ENCODE measurements at regions not wholly inside any gene's neighbourhood (a gene's known extent, or its start where the extent isn't known, plus 50 kb on each side); places are given as distances from the start of the nearest gene placed in this dataset.

GRCh38 chr2:120953066-120953756 is 217.5 kb downstream of the GLI2 start:
- H3K4me3 ChIP-seq (ENCODE audit: low read depth, low read length): no peak overlapping the region
- TF ChIP-seq, protein P1, sequence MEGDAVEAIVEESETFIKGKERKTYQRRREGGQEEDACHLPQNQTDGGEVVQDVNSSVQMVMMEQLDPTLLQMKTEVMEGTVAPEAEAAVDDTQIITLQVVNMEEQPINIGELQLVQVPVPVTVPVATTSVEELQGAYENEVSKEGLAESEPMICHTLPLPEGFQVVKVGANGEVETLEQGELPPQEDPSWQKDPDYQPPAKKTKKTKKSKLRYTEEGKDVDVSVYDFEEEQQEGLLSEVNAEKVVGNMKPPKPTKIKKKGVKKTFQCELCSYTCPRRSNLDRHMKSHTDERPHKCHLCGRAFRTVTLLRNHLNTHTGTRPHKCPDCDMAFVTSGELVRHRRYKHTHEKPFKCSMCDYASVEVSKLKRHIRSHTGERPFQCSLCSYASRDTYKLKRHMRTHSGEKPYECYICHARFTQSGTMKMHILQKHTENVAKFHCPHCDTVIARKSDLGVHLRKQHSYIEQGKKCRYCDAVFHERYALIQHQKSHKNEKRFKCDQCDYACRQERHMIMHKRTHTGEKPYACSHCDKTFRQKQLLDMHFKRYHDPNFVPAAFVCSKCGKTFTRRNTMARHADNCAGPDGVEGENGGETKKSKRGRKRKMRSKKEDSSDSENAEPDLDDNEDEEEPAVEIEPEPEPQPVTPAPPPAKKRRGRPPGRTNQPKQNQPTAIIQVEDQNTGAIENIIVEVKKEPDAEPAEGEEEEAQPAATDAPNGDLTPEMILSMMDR (IDR thresholded peaks at IDR 0.05; ENCODE audit: low read depth, low read length): no peak
- TF ChIP-seq POLR2A (IDR thresholded peaks at IDR 0.05; ENCODE audit: extremely low read depth, insufficient read length) (no peak), MYC (IDR thresholded peaks at IDR 0.05; ENCODE audit: low read depth, low read length) (no peak)
- TF ChIP-seq, protein P2, sequence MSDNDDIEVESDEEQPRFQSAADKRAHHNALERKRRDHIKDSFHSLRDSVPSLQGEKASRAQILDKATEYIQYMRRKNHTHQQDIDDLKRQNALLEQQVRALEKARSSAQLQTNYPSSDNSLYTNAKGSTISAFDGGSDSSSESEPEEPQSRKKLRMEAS (IDR thresholded peaks at IDR 0.05; ENCODE audit: low read depth, low read length): no peak
- no peak for DNase-seq (ENCODE audit: low read depth)

DNA sequence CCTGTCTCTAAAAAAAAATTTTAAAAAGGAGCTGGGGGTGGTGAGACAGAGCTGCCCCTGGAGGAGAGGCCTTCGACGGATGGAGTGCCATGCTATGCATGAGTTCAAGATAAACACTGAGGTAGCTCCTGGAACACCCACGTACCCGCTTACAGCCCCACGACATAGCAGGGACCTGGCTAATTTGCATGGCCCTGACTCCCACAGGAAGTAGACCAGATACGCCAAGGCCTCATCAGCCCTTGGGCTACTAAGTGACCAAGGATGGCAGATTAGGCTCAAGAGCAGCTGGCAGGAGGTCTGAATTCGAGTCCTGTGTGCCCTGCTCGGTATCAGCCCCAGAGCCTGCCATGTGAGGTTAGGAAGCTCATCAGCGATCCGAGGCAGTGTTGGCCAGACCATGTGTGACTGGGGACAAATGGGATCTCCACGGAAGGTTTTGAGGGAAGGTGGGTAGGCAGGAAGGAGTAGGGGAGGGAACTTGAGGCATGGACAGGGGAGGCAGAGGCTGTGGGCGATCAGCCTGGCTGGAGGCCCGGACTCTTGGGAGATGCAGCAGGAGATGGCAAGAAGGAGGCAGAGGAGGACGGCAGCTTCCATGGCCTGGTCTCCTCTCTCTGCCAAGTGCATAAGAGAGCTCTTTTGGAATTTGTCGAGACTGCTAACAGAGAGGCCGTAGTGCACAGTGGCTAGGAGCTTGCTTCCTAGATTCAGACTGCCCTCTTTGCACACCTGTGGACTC is 218.3 kb downstream of the GLI2 start:
- no peak for DNase-seq (ENCODE audit: low read depth)
- TF ChIP-seq MYC (IDR thresholded peaks at IDR 0.05; ENCODE audit: low read depth, low read length): no peak
- TF ChIP-seq, protein P1 (IDR thresholded peaks at IDR 0.05; ENCODE audit: low read depth, low read length): no peak
- TF ChIP-seq POLR2A (IDR thresholded peaks at IDR 0.05; ENCODE audit: extremely low read depth, insufficient read length): no peak
- TF ChIP-seq, protein P2 (IDR thresholded peaks at IDR 0.05; ENCODE audit: low read depth, low read length): no peak
- H3K4me3 ChIP-seq (ENCODE audit: low read depth, low read length): no peak overlapping the region

- H3K4me3 ChIP-seq (ENCODE audit: low read depth, low read length): no peak overlapping the region
- no peak for DNase-seq (ENCODE audit: low read depth)
- TF ChIP-seq, protein P1 (IDR thresholded peaks at IDR 0.05; ENCODE audit: low read depth, low read length): no peak
- TF ChIP-seq, protein P2 (IDR thresholded peaks at IDR 0.05; ENCODE audit: low read depth, low read length): no peak
- TF ChIP-seq POLR2A (IDR thresholded peaks at IDR 0.05; ENCODE audit: extremely low read depth, insufficient read length) (no peak), MYC (IDR thresholded peaks at IDR 0.05; ENCODE audit: low read depth, low read length) (no peak)
Observed at GRCh38 chr2:120954939-120955338, 219.3 kb downstream of the GLI2 start.

DNA sequence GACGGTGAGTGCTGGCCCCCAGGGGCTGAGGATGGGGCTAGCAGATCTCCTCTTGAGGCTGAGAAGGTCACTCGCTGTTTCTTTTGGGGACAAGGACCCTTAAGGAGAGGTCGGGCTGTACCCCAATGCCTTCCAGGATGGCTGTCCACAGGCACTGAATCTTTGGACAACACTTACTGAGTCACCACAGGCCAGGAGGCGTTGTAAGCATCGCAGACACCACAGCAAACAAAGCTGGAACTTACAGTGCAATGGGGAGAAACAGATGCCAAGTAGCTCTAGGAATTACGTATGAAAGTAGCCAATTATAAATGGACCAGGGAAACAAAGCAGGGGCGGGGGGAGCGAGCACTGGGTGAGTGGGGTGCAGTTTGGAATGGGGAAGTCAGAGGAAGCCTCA is 219.8 kb downstream of the GLI2 start:
- TF ChIP-seq, protein P2 (IDR thresholded peaks at IDR 0.05; ENCODE audit: low read depth, low read length): no peak
- TF ChIP-seq MYC (IDR thresholded peaks at IDR 0.05; ENCODE audit: low read depth, low read length): no peak
- no peak for TF ChIP-seq POLR2A (IDR thresholded peaks at IDR 0.05; ENCODE audit: extremely low read depth, insufficient read length)
- TF ChIP-seq, protein P1 (IDR thresholded peaks at IDR 0.05; ENCODE audit: low read depth, low read length): no peak
- no peak for DNase-seq (ENCODE audit: low read depth)
- H3K4me3 ChIP-seq (ENCODE audit: low read depth, low read length): no peak overlapping the region

- TF ChIP-seq, protein P1 (IDR thresholded peaks at IDR 0.05; ENCODE audit: low read depth, low read length): no peak
- TF ChIP-seq, protein P2 (IDR thresholded peaks at IDR 0.05; ENCODE audit: low read depth, low read length): no peak
- TF ChIP-seq MYC (IDR thresholded peaks at IDR 0.05; ENCODE audit: low read depth, low read length) (no peak), POLR2A (IDR thresholded peaks at IDR 0.05; ENCODE audit: extremely low read depth, insufficient read length) (no peak)
- DNase-seq (ENCODE audit: low read depth): no peak
- no peak overlapping the region for H3K4me3 ChIP-seq (ENCODE audit: low read depth, low read length)
Observed at GRCh38 chr2:120956486-120957156, 221.0 kb downstream of the GLI2 start.

Data from NB4 (cell line).